Loucy (cell line): ENCODE measurements at regions not wholly inside any gene's neighbourhood (a gene's known extent, or its start where the extent isn't known, plus 50 kb on each side); places are given as distances from the start of the nearest gene placed in this dataset.

Experiments
- H2AFZ ChIP-seq: fragments of 200-600 bp; sonication (generic); 2 replicates; pipeline ENCODE4 v1.6.0; 2016; ENCODE audit warnings: antibody characterized with exemption, mild to moderate bottlenecking, low read length, moderate library complexity
- H3F3A ChIP-seq: fragments of 200-600 bp; 2 replicates; pipeline ENCODE4 v1.6.0; 2016; ENCODE audit warnings: antibody characterized with exemption, low read depth, mild to moderate bottlenecking
- H3K27me3 ChIP-seq: fragments of 200-600 bp; sonication (generic); 2 replicates; pipeline ENCODE4 v1.6.1; 2014; ENCODE audit warnings: low read length, mild to moderate bottlenecking; ENCODE audit not compliant: insufficient read depth, poor library complexity, severe bottlenecking
- H3K36me3 ChIP-seq: fragments of 200-600 bp; sonication (generic); 2 replicates; pipeline ENCODE4 v1.6.1; 2016; ENCODE audit warnings: low read length; ENCODE audit not compliant: insufficient read depth
- H3K4me1 ChIP-seq: fragments of 200-600 bp; sonication (generic); 2 replicates; pipeline ENCODE4 v1.5.1; 2014; ENCODE audit warnings: low read length, mild to moderate bottlenecking; ENCODE audit not compliant: insufficient read depth, poor library complexity, severe bottlenecking
- H3K4me2 ChIP-seq: fragments of 200-600 bp; sonication (generic); 2 replicates; pipeline ENCODE4 v1.6.0; 2014; ENCODE audit warnings: antibody characterized with exemption, low read length, low read depth, mild to moderate bottlenecking; ENCODE audit not compliant: poor library complexity, severe bottlenecking
- H3K4me3 ChIP-seq: fragments of 200-600 bp; sonication (generic); 2 replicates; pipeline ENCODE4 v1.5.1; 2014; ENCODE audit warnings: low read length, mild to moderate bottlenecking, mixed read lengths; ENCODE audit not compliant: poor library complexity, severe bottlenecking
- H3K79me2 ChIP-seq: fragments of 200-600 bp; sonication (generic); 2 replicates; pipeline ENCODE4 v1.6.1; 2014; ENCODE audit warnings: low read length; ENCODE audit not compliant: insufficient read depth
- H3K9ac ChIP-seq: fragments of 200-600 bp; sonication (generic); 2 replicates; pipeline ENCODE4 v1.6.0; 2014; ENCODE audit warnings: mild to moderate bottlenecking, low read depth, low read length, moderate library complexity; ENCODE audit not compliant: poor library complexity, severe bottlenecking
- H3K9me2 ChIP-seq: fragments of 200-600 bp; sonication (generic); replicated peaks from 2 replicates; pipeline ENCODE4 v1.6.1; 2016; ENCODE audit warnings: low read depth, low read length, mixed read lengths
- H3K9me3 ChIP-seq: fragments of 200-600 bp; sonication (generic); 2 replicates; pipeline ENCODE4 v1.6.1; 2014; ENCODE audit warnings: mild to moderate bottlenecking, antibody characterized with exemption, low read length, low read depth; ENCODE audit not compliant: insufficient read depth
- H4K20me1 ChIP-seq: fragments of 200-600 bp; sonication (generic); 2 replicates; pipeline ENCODE4 v1.6.0; 2014; ENCODE audit warnings: antibody characterized with exemption, low read length, mild to moderate bottlenecking; ENCODE audit not compliant: insufficient read depth, poor library complexity, severe bottlenecking
- CTCF ChIP-seq: fragments of 200-600 bp; sonication (generic); conservative IDR thresholded peaks from 2 replicates; pipeline ENCODE4 v1.5.1; 2014; ENCODE audit warnings: mild to moderate bottlenecking, antibody characterized with exemption, low read length
- EZH2phosphoT487 ChIP-seq: fragments of 200-600 bp; IDR thresholded peaks from 2 replicates; pipeline ENCODE4 v1.6.1; 2018; ENCODE audit warnings: antibody characterized with exemption, mild to moderate bottlenecking, moderate library complexity, borderline replicate concordance

GRCh38 chr2:167721593-167721992 lies 525.8 kb downstream of the STK39 start:
- Histone ChIP-seq H3F3A (no peaks in the 10 kb centered on the region), H3K9me2 (no peaks in the 10 kb centered on the region), H3K9ac (no peak overlapping the region), H3K27me3 (no peaks in the 10 kb centered on the region), H3K9me3 (no peaks in the 10 kb centered on the region), H2AFZ (no peak overlapping the region), H3K4me1 (no peaks in the 10 kb centered on the region), H4K20me1 (no peaks in the 10 kb centered on the region), H3K4me3 (no peak overlapping the region), H3K36me3 (no peaks in the 10 kb centered on the region), H3K4me2 (no peak overlapping the region), H3K79me2 (no peaks in the 10 kb centered on the region)
- no peak for TF ChIP-seq CTCF
- no peak for TF ChIP-seq EZH2phosphoT487

GRCh38 chr2:167719410-167719809 lies 528.0 kb downstream of the STK39 start:
- Histone ChIP-seq H3K4me1 (no peaks in the 10 kb centered on the region), H3F3A (no peaks in the 10 kb centered on the region), H3K4me3 (no peak overlapping the region), H3K27me3 (no peaks in the 10 kb centered on the region), H4K20me1 (no peaks in the 10 kb centered on the region), H3K9ac (no peak overlapping the region), H3K9me3 (no peaks in the 10 kb centered on the region), H3K79me2 (no peaks in the 10 kb centered on the region), H3K36me3 (no peaks in the 10 kb centered on the region), H2AFZ (no peak overlapping the region), H3K4me2 (no peak overlapping the region), H3K9me2 (no peaks in the 10 kb centered on the region)
- TF ChIP-seq EZH2phosphoT487 (no peak), CTCF (no peak)

GRCh38 chr2:167718560-167718959 lies 528.8 kb downstream of the STK39 start:
- H3K4me3 ChIP-seq: no peak overlapping the region
- no peak overlapping the region for H3K9ac ChIP-seq
- H3K79me2 ChIP-seq: no peaks in the 10 kb centered on the region
- no peak overlapping the region for H3K4me2 ChIP-seq
- TF ChIP-seq CTCF (no peak), EZH2phosphoT487 (no peak)
- no peaks in the 10 kb centered on the region for H3K4me1 ChIP-seq
- H3K9me3 ChIP-seq: no peaks in the 10 kb centered on the region
- H3K27me3 ChIP-seq: no peaks in the 10 kb centered on the region
- H2AFZ ChIP-seq: no peak overlapping the region
- H4K20me1 ChIP-seq: no peaks in the 10 kb centered on the region
- no peaks in the 10 kb centered on the region for H3K36me3 ChIP-seq
- no peaks in the 10 kb centered on the region for H3K9me2 ChIP-seq
- no peaks in the 10 kb centered on the region for H3F3A ChIP-seq
